GM19468 (cell line): ENCODE measurements at regions not wholly inside any gene's neighbourhood (a gene's known extent, or its start where the extent isn't known, plus 50 kb on each side); places are given as distances from the start of the nearest gene placed in this dataset.

ENCODE experiments used
- ATAC-seq: cut with Tn5 transposase; IDR thresholded peaks from one replicate; pipeline ENCODE4 v1.9.1; 2021; ENCODE audit warnings: mild to moderate bottlenecking, moderate library complexity, moderate number of reproducible peaks; ENCODE audit not compliant: unreplicated experiment; ENCODE audit errors: extremely low read depth

GRCh38 chrX:39507034-39507433 is 590.7 kb downstream of the BCOR start:
- ATAC-seq = no peak

- ATAC-seq = no peak
Measured at GRCh38 chrX:39507617-39508299, 590.0 kb downstream of the BCOR start.

- ATAC-seq = no peak
Measured at GRCh38 chrX:39508300-39508692, 589.5 kb downstream of the BCOR start.

GRCh38 chrX:39509157-39509556 is 588.6 kb downstream of the BCOR start:
- no peak for ATAC-seq

- no peak for ATAC-seq
Measured at GRCh38 chrX:39513836-39514235, 583.9 kb downstream of the BCOR start.

GRCh38 chrX:39514801-39515200 is 583.0 kb downstream of the BCOR start:
- no peak for ATAC-seq

- ATAC-seq = no peak
Measured at GRCh38 chrX:39516427-39516841, 581.3 kb downstream of the BCOR start.

- no peak for ATAC-seq
Measured at GRCh38 chrX:39518476-39519029, 579.2 kb downstream of the BCOR start.

GRCh38 chrX:39519030-39519488 is 578.7 kb downstream of the BCOR start:
- no peak for ATAC-seq

- no peak for ATAC-seq
Measured at GRCh38 chrX:39519566-39520301, 578.0 kb downstream of the BCOR start.

- ATAC-seq = no peak
Measured at GRCh38 chrX:39525758-39526157, 572.0 kb downstream of the BCOR start.

- ATAC-seq = no peak
Measured at GRCh38 chrX:39527025-39527424, 570.7 kb downstream of the BCOR start.

GRCh38 chrX:39528161-39528916 is 569.4 kb downstream of the BCOR start:
- no peak for ATAC-seq

- no peak for ATAC-seq
Measured at GRCh38 chrX:39532761-39533160, 565.0 kb downstream of the BCOR start.

- ATAC-seq = no peak
Measured at GRCh38 chrX:39534949-39535348, 562.8 kb downstream of the BCOR start.

- no peak for ATAC-seq
Measured at GRCh38 chrX:39536211-39536610, 561.5 kb downstream of the BCOR start.

GRCh38 chrX:39541881-39542280 is 555.9 kb downstream of the BCOR start:
- ATAC-seq = no peak

GRCh38 chrX:39542316-39542715 is 555.4 kb downstream of the BCOR start:
- ATAC-seq = no peak

GRCh38 chrX:39550795-39551361 is 546.9 kb downstream of the BCOR start:
- no peak for ATAC-seq

- no peak for ATAC-seq
Measured at GRCh38 chrX:39551762-39552161, 546.0 kb downstream of the BCOR start.
